ENCODE measurements at regions not wholly inside any gene's neighbourhood (a gene's known extent, or its start where the extent isn't known, plus 50 kb on each side); places are given as distances from the start of the nearest gene placed in this dataset.

GRCh38 chr20:7248281-7249201 is 481.1 kb downstream of the BMP2 start:
- TF ChIP-seq CTCF (IDR thresholded peaks at IDR 0.05) (no peak), POLR2A (IDR thresholded peaks at IDR 0.05) (no peak)
